Activated CD4-positive, alpha-beta T cell treated with anti-CD3 and anti-CD28 coated beads, Interleukin-2, amount 50 U/mL, for 1 hour (primary cell): ENCODE measurements at regions not wholly inside any gene's neighbourhood (a gene's known extent, or its start where the extent isn't known, plus 50 kb on each side); places are given as distances from the start of the nearest gene placed in this dataset.
"Not testable (repeated sequence)": the region's sequence is repeated elsewhere in the genome, so short reads cannot be mapped to it uniquely, and the experiment has no call there.

Source experiments
- DNase-seq: peaks from one replicate; pipeline ENCODE4 v3.0.0-alpha.2; 2020

DNA sequence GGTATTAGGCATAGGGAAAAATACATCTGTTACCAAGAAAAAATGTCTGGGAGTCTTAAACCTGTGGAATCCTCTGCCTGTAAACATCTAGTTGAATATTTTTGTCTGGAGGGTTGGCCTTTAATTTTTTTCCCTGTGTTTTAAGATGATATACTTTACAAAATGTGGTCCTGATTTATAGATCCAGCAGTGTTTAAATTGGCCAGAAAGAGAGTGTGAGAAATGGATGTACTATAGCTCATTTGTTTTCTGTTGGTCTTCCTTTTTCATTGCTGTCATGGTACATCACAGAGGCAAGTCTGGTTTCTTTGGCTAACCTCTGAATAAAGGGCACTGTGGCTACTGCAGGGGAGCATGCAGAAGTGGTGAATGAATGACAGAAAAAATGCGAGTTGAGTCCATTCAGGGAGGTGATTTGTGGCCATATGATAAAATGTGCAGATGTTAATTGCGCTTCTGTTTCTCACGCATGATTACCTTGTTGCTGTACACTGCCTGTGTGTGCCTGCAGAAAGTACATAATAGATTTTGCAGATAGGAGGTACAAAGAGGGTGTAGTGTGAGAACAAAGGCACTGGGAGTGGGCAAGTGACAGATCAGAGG, 150.0 kb downstream of the NFKBIZ start:
- DNase-seq: no peak

DNA sequence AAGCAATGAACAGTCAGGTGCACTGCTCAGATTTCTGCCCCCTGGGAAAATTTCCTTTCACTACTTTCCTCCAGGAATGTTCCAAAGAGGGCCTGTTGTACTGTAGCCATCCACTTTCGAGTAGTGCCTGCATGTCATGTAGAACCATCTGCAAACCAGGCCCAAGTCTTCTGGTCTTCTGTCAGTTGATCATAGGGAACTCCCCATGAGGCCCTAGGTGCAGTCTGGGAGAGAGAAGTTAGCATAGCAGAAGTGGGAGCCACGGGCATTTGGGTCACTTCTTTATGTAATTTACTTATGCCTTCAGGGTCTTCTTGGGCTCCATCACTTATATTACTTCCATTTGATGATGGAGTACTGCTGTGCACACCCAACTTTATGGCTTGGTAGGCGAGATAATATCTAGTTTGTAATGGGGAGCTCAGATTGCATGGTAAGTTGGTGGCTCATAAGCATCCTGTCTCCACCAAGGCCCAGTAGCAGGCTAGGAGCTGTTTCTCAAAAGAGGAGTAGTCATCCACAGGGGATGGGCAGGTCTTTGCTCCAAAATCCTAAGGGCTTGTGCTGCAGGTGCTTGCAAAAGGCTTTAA, 151.4 kb downstream of the NFKBIZ start:
- no peak for DNase-seq

DNA sequence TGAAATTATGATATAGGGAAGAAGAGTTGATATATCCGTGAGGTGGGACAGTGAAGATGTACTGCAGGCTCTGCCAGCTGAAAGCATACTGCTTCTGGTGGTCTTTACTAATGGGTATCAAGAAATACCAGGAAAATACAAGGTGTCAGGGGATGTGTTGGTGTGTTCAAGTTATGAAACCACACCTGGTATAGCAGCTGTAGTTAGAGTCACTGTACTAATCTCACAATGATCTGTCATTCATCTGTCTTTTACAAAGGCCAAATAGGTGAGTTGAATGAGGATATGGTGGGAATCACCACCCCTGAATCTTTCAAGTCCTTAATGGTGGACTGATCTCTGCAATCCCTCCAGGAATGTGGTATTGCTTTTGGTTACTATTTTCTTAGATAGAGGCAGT, 152.7 kb downstream of the NFKBIZ start:
- no peak for DNase-seq

DNA sequence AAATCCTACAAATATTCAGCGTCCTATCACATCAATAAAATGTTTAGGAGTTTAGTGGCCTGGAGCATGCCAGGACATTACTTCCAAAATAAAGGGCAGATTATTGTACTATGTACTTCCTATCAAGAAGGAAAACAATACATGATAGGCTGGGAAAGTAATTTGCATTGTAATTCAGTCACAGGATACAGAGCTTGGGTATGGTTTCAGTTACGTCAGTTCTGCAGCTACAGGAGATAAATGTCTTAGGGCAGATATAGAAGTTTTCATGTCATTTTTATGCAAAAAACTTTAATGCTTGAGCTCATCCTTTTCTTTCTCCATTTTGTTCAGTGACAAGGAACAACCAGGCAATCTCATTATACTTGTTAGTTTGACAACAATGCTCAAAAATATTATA, 155.2 kb downstream of the NFKBIZ start:
- no peak for DNase-seq

DNA sequence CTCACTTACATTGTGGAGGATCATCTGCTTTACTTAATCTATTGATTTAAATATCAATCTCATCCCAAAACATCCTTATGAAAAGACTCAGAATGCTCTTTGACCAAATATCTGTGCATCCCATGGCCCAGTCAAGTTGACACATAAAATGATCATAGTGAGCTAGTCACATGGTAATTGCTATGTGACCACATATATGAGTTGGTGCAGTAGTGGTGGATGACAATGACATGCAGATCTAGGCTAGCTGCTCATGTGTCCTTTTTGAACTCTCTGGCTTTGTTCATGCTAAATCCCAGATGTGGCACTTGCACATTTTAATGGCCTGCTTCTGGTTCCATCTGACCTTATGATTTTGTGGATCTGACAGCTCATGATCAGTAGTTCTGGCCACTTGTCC, 156.2 kb downstream of the NFKBIZ start:
- DNase-seq: no peak

DNA sequence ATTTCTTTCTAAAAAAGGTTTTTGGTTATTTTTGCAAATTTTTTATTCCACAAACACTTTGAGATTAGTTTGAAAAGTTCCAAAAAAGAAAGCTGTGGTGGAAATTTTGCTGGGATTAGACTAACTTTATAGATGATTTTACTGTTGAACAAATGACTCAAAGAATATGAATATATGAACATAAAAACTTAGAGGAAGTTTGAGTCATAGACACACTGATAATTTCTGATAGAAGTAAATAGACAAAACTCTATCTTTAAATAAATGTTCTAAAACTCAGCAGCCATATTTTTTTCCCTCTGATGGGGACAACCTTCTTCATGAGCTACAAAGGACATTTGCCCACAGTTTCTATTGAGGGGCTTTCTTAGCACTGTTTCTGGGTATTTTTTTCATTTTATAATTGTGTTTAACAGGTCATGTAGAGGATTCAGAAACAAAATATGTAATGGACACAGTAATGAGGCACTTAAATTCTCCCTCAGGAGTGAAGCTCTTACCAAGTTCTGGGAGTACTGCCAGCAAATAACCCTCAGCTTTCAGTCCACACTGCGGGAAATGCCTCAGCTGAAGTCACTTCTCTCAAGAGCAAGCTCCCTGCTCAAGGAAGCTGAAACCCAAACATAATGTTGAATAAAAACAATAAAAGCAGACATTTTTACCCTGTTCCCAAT, 157.6 kb downstream of the NFKBIZ start:
- DNase-seq: no peak

DNA sequence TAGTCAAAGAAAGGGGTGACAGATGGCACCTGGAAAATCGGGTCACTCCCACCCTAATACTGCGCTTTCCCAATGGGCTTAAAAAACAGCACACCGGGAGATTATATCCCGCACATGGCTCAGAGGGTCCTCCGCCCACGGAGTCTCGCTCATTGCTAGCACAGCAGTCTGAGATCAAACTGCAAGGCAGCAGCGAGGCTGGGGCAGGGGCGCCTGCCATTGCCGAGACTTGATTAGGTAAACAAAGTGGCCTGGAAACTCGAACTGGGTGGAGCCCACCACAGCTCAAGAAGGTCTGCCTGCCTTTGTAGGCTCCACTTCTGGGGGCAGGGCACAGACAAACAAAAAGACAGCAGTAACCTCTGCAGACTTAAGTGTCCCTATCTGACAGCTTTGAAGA, 159.1 kb downstream of the NFKBIZ start:
- DNase-seq: not testable (repeated sequence)

DNA sequence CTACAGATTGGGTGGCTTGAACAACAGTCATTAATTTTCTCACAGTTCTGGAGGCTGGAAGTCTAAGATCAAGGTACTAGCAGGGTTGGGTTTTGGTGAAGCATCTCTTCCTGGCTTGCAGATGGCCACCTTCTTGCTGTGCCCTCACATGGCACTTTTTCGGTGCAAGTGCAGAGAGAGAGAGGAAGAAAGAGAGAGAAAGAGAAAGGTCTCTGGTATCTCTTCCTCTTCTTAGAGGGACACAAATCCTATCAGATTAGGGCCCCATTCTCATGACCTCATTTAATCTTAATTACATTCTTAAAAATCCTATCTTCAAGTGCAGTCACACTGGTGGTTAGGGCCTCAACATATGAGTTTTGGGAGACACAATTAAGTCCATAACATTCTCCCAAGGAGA, 167.1 kb downstream of the NFKBIZ start:
- no peak for DNase-seq

DNA sequence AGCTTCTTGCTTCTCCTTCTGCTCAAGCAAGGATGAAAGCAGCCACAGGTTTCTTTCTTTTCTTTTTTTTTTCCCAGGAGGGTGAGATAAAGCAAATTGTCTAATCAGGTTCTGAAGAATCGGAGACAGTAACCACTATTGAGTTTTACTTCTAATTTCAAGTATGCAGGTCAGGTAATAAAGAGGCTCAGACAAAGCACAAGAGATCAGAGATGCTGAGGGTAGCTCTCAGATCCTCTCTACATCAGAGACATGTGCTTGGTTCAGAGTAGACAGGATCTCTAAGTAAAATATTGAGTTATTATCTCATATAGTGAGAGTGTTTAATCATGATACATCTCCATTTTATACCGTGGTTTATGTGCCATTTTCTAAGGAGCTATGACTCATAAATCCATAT, 168.5 kb downstream of the NFKBIZ start:
- DNase-seq: no peak

DNA sequence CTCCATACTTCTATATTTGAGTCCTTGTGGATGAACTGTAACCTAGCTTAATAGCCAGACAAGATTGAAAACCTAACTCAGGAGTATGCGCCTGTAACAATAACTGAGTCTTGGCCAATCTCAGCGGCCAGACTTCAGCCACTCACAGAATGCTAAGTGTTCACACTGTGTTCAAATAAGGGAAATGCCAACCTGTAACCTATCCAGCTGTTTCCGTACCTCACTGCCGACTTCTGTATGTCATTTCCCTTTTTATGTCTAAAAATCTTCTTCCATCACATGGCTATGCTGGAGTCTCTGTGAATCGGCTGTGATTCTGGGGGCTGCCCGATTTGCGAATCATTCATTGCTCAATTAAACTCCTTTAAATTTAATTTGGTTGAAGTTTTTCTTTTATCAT, 169.2 kb downstream of the NFKBIZ start:
- DNase-seq: no peak

DNA sequence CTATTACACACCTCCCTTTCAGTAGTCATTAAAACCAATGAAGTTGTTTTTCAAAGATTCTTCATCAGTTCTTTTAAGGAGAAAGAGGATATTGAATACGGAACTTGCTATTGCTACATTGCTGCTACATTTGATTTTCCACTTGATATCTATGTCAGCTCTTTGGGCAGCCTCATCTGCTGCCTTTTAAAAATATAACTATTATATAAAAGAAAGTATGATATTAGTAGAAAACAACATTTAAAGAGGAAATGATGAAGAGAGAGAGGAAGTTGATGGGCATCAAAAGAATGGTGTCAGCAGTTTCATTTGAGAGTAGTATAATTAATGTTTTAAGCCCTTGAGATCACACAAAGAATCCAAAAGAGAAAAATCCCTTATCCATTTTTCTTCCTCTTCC, 171.4 kb downstream of the NFKBIZ start:
- DNase-seq: no peak

DNA sequence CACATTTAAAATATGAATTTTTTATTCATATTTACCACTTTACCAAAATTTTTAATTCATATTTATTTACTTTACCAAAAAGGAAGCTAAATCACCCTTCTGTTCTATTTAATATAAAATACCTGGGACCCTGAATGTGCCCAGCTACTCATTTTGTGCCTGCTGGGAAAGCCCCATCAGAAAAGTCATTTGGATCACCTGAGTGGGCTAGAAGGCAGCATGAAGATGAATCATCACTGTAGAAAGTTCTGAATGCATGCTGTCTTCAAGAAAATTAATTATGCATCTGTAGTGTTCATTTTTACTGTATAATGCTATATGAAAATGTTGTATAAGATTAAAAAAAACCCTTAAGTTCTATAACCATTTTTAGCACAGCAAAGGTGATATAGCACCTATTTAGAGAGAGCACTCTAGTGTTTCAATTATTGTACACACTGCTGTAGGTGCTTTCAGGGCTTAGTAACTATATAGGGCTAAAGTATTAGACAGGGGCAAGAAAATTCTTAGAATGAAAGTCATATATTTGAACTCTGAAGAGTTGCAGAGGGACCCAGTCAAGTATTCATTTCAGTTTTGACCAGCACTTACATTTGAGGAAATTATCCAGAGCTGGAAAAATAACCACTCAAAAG, 175.1 kb downstream of the NFKBIZ start:
- DNase-seq: no peak

DNA sequence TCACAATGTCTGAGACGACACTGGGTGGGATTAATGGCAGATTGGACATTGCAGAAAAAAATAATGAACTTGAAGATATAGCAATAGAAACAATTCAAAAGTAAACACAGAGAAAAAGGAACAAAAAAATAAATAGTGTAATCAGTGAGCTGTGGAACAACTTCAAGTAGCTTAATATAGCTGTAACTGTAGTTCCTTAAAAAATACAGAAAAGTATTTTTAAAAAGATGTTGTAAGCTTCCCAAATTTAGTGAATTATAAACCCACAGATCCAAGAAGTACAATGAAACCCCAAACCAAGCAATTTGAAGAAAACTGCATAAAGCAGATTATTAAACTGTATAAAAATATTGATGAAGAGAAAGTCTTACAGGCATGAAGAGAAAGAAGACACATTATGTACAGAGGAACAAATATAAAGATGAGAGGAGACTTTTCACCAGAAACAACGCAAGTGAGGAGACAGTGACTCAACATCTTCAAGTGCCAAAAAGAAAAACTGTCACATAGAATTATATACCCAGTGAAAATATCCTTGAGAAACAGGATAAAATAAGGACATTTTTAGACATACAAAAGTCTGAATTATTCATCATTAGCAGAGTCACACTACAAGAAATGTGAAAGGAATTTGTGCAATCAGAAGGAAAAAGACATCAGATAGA, 176.4 kb downstream of the NFKBIZ start:
- DNase-seq: no peak

DNA sequence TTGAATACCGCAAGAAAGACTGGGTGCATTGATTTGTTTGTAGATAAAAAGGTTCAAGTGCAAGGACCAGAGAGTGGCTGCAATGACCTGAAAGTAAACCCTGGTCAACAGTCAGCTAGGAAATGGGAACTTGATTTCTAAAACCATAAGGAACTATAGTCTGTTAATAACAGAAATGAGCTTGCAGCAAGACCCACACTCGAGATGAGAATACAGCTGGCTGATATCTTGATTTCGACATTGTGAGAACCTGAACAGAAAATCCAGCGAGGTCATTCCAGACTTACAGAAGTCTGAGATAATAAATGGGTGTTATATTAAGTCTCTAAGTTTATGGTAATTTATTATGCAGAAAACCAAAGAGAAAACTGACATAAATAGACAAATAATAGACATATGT, 177.3 kb downstream of the NFKBIZ start:
- no peak for DNase-seq

DNA sequence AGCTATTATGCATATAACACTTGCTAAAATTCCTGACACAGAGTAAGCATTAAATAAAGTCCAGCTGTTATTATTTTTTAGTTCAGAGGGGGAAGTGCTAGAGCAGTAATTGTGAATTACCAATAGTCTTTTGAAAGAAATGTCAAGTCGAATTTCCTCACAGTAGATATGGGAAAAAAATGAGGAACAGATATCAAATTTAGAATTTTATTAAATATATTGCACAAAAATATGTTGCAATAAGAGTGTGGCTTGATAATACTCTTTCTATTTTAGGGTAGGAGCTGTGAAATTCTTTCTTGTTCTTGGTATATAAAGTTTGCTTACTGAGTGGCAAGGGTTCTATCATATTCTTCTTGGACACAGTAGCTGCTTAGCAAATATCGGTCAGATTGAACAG, 181.3 kb downstream of the NFKBIZ start:
- no peak for DNase-seq

DNA sequence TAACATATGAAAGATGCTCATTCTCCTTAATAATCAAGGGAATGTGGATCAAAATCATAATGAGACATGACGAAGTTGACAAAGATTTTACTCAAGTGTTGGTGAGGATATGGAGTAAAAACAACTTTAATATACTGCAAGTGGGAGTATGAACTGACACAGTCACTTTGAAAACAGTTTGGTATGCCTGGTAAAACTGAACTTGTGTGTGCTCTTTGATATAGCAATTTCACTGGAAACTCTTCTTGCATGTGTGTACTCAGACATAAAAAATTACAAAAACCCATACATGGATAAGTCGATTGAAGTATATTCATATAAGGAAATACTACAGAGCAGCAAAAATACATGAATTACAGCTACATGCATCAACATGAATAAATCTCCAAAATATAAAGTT, 182.5 kb downstream of the NFKBIZ start:
- DNase-seq: no peak

DNA sequence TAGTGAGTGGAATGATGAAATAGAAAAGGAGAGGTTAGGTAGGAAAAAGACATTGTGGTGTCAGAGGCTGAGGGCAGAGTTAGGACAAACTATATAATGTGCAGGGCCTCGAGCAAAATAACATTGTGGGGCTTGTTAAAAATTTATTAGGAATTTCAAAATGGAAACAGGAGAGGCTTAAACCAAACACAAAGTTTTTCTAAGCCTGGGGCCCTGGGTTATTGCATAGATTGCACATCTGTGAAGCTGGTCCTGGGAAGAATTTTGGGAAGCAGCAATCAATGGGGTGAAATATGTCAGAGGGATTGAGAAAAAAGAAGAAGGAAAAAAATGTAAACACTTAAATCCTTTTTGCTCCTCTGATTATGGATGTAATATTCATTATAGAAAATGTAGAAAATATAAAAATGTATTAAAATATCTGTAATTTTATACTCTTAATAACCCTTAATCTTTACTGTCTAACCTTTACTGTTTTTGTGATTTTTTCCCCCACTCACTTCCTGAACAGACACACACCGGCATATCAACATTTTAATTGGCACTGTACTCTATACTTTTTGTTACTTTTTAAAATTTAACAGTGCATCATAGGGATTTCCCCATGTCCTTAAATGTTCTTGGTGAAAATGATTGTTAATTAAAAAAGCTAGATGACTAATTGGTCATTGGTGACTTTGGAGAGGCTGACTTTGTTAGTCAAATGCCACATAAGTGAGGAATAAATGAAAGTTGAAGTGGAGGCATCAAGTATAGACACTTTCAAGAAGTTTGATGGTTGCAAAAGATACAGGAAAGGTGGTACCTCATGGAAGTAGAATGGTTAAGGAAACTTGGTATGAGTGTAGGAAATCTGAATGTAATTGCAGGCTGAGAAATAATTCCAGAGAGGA, 183.4 kb downstream of the NFKBIZ start:
- no peak for DNase-seq

DNA sequence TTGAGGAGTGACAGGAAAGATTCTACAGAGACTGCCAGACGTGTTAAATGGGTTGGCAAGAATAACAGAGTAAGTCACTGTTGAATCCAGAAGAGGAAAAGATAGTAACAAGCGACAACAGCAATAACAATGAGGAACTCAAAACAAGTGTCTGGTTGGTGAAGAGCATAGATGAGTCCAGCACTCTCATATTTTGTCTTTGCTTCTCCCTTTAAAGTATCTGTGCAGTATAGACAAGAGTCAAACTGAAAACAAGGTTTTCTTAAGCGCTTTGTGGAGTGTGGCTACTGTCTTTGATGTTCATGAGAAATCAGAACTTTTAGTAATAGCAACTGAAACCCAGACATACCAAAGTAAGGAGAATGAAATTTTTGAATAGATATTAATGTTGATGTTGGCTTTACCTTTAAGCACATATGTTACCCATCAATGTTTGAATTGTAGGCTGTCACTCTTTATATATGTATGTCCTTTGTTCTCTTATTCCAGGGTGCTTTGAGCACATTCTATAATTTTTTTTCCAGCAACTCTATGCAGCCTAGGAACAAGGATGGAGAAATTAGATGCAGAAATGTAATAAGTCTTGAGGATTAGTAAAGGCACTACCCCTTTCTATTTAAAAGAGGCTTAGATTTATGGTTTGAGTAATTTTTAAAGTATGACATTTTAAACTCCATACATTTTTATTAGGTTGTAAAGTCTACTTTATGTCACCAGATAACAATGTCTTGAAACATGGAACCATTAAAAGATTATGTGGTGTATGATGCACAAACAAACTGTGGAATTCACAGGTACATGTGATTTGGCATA, 185.5 kb downstream of the NFKBIZ start:
- DNase-seq: no peak

DNA sequence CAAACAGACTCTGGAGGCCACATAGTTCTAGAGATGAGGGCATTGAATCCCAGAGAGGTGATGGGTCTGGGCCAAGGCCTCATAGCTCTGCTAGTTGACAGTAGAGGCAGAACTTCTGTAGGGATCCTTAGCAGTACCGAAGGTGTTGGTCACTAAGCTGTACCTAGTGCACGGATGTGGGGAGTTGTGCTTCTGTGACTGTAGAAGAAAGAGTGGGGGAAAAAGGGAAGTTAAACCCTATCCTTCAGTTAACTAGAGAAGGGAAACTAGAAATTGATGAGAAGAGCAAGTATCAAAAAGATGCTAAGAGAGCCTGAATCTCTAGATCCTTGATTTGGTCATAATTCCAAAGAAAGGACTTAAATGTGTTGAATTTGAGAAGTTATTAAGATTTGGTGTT, 186.7 kb downstream of the NFKBIZ start:
- DNase-seq: no peak

DNA sequence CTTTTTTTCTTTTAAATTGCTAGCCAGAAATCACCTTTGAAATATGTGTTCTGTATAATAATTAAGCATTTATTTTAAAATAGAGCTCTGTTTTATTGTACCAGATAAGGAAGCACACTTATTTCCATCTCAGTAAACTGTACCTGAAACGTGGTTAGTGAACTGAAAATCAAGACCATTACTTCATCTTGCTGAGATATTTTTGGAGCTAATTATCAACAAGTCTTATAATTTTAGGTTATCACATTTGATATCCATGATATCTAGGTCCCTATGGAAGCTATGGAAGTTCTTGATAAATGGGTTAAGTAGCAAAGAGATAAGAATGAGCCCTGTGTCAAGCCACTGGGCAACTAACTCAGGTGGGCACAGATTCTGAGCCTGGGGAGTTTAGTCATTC, 187.2 kb downstream of the NFKBIZ start:
- DNase-seq: no peak

DNA sequence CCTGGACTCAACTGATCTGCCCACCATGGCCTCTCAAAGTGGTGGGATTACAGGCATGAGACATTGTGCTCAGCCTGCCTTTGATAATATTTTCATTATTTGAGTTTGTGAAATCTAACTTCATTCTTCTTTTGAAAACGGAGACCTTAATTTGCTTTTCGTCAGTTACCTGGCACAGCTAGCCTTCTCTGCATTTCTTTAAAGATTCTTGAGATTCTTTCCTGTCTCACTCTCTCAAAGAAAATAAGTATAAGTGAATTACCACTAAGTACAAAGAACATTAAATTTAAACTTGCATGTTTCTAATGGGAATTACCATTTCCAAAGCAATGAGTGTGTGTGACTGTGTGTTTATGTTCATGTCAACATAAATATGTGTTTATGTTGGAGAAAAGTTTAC, 187.9 kb downstream of the NFKBIZ start:
- DNase-seq: no peak

DNA sequence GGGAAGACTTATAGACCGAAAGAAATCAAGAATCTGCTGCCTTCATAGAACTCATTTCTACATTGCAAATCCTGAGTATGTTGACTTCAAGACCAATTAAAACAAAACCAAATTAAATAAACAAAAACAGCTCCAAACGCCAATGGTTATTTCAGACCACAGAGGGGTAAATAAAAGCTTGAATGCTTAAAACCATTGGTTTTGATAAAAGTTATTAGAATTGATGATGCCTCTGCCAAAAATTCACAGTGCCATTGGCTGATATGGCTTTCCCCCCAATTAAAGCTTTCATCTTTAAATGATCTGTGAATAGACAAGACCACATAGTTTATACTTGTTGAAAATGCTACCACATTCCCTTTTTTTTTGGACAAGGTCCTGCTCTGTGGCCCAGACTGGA, 188.5 kb downstream of the NFKBIZ start:
- DNase-seq: no peak
